Amygdala (tissue), 56 donors: ENCODE measurements at regions not wholly inside any gene's neighbourhood (a gene's known extent, or its start where the extent isn't known, plus 50 kb on each side); places are given as distances from the start of the nearest gene placed in this dataset.
"Not testable (repeated sequence)": the region's sequence is repeated elsewhere in the genome, so short reads cannot be mapped to it uniquely, and the experiment has no call there.

Experiments used
- DNase-seq, 56 donors: peaks; one replicate each; lab custom pipeline; 2025; lab: John Stamatoyannopoulos, UW

DNA sequence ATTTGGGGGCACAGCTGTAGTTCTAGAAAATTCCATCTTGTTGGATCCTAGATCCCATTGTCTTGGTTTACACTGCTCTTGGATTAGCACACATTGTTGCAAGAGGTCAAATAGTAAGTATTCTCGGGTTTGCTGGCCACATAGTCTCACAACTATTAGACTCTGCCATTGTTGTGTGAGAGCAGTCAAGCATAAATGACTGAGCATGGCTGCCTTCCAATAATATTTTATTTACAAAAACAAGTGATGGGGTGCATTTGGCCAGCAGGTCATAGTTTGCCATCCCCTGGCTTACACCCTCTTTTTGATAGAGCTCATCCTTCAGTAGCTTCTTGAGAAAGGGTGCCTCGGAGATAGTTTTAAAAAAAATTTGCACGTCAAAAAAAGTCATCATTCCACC, 77.9 kb upstream of the ALX4 start:
- no peak for DNase-seq

DNA sequence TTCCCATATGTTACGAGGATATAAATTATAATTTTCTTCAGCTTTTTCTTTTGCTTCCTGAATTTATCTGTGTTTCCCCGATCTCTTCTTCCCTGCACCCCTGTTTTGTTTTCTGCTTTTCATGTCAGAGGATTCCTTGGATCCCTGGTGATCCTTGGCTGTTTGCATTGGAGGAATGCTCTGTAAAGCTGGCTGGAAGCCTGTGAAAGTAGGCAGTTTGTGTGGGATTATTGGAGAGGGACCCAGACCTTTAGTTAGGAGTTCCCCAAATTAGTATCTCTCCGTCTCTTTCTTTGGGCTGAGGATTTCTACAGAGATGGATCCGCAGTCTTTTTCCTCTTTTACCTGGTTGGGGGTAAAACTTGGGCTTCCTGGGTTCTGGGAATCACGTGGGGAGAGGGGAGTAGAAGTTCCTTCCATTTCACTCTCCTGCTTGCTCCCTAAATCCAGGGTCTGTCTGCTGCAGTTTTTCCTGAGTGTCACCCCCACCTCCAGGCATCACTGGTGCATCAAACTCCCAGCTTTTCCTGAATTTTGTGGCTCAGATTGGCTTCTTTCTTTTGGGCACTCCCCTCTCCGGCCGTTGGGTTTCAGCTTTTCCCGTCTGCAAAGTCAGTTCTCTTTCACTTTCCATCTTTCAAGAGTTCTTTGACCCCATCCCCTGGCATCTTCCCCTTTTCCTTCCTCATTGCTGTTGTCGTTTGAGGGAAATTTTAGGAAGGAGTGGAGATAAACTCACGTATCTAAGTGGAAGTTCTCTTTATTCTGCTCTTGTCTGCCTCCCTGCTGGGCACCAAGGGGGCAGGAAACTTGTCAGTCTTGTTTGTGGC, 79.1 kb upstream of the ALX4 start:
- DNase-seq = no peak

DNA sequence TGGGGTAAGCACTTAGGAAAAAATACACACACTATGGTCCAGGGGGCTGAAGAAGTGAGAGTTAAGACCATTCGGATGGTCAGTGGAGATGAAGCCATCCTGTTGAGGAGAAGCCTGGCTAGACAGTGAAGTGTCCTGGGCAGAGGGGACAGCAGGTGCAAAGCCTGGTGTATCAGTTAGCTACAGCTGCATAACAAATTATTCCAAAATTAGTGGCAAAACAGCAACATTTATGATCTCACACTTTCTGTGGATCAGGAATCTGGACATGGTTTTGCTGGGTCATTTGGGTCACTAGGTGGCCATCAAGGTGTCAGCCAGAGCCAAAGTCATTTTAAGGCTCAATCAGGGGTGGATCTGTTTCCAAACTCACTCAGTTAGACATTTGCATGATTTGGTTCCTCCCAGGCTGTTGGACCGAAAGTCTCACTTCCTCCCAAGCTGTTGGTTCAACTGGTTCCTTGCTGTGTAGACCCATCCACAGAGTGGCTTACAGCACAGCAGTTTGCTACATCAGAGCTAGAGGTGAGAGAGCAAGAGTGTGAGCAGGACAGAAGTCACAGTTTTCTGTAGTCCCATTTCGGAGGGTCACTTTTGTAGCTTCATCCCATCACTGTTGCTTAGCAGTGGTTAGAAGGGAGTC, 80.1 kb upstream of the ALX4 start:
- DNase-seq = no peak

DNA sequence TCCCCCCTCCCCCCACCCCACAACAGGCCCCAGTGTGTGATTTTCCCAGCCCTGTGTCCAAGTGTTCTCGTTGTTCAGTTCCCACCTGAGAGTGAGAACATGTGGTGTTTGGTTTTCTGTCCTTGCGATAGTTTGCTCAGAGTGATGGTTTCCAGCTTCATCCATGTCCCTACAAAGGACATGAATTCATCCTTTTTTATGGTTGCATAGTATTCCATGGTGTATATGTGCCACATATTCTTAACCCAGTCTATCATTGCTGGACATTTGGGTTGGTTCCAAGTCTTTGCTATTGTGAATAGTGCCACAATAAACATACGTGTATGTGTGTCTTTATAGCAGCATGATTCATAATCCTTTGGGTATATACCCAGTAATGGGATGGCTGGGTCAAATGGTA, 81.1 kb upstream of the ALX4 start:
- DNase-seq = not testable (repeated sequence)

DNA sequence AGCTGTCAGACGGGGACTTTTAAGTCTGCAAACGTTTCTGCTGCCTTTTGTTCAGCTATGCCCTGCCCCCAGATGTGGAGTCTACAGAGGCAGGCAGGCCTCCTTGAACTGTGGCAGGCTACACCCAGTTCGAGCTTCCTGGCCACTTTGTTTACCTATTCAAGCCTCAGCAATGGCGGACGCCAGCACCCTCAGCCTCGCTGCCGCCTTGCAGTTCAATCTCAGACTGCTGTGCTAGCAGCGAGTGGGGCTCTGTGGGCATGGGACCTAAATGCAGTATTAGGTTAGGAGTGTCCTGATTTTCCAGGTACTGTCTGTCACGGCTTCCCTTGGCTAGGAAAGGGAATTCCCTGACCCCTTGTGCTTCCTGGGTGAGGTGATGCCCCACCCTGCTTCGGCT, 86.8 kb upstream of the ALX4 start:
- DNase-seq = not testable (repeated sequence)

DNA sequence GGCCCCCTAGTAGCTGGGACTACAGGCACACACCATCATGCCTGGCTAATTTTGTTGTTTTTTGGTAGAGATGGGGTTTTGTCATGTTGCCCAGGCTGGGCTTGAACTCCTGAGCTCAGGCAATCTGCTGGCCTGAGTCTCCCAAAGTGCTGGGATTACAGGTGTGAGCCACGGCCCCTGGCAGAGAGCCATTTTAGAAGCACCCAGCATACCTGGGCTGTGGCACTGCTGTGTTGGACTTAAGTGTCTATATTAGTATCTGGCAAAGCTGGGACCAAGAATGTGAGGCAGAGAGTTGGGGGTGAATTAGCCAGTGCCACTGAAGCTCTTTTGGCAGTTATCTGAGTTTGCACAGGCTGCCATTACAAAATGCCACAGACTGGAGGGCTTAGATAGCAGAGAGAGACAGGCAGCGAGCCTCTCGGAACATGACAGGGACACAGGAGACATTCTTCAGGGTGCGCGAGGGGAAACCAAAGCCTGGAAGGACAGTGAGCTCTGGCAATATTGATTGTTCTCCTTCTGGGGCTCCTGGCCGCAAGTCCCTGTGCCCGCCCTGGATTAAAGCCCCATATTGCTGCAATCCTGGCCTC, 87.7 kb upstream of the ALX4 start:
- no peak for DNase-seq

DNA sequence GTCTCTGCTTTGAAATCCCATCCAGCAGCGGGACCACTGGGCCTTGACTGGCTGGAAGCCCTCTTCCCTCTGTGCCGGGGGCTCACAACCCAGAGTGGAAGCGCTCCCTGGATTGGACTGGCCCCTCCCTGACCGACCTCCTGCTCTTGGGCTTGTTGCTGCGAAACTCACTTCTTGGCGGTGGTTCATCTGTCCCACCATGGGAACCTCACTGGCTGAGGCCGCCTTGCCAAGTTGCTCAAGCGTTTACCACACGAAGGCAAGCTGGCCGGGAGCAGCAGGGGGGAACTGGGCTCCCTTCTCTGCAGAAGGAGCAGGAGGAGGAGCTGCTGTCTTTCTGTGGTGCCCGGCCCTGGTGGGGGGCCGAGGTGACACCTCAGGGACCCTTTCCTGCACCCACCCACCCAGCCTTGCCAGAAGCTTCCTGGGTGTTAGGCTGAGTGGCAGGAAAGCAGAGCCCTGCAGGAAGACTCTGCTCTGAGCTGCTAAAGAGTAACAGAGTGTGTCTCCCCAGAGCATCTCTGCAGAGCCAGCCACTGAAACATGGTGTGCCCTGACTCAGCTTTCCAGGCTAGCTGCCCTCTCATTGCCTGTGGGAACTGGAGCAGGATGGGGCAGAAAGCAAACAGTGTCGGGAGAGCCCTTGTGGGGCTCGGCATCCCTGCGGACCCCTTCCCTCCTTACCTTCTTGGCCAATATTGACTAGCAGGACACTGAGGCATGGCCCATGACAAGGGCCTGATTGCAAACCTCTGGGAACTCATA, 88.5 kb upstream of the ALX4 start:
- DNase-seq = no peak

DNA sequence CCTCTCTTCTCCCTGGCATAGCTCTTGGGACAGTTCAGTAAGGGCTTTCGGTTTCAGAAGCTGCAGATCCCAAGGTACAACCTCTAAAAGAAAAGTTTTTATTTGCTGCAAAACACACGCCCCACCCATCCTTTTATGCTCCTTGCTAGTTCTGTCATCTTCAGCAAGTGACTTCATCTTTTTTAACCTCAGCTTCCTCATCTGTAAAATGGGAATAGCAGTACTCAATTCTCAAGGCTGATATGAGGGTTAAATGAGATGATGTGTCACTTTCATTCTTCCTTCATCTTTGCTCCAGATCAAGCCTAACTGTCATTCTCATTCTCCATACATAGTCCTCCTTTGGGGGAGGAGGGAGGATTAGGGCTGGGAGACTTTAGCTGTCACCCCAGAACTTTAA, 90.0 kb upstream of the ALX4 start:
- no peak for DNase-seq

DNA sequence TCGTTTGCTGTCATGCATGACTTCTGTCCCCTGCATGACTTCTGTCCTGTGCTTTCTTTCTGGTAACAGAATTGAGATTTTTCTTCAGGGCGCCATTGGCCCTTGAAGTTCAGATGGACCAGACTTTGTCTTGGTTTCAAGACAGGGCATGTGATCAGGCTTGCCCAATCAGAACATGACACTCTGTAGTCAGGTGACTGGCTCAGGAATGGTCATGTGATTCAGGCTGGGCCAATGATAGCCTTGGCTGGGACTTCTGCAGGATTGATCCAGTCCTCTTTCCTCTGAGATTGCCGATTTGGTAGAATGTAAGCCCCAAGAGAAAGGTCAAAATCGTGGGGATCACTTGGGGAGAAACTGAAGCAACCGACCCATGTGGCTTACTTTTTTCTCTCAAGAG, 90.5 kb upstream of the ALX4 start:
- no peak for DNase-seq

DNA sequence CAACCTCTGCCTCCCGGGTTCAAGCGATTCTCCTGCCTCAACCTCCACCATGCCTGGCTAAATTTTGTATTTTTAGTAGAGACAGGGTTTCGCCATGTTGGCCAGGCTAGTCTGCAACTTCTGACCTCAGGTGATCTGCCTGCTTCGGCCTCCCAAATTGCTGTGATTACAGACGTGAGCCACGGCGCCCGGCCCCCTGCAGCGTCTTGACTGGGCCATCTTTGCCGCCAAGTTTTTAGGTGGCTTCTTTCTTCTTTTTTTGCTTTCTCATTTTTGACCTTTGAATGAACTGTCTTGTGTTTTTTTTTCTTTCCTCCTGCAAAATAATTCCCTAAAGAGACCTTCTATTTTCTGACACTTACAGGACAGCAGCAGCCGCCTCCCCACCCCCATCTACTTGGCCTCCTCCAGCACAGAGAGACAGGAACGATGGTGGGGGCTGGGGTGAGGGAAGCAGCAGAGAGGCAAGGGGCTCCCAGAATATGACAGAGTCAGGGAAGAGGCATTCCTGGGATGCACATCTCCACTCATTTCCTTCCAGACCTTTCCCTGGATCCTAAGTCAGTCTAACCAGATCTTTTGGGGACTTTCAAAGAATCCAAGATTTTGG, 92.6 kb upstream of the ALX4 start:
- no peak for DNase-seq

DNA sequence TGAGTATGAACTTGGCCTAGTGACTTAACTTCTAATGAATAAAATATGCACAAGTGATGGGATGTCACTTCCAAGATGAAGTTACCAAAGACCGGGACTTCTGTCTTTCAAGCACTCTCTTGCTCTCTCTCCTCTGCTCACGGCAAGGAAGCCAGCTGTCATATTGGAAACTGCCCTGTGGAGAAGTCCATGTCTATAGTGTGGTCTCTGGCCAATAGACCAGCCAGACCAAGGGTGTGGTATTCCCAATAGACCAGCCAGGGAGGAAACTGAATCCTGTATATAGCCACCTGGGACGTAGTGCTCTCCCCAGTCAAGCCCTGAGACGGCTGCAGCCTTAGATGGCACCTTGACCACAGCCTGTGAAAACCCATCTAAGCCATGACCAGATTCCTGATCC, 93.2 kb upstream of the ALX4 start:
- DNase-seq = no peak

DNA sequence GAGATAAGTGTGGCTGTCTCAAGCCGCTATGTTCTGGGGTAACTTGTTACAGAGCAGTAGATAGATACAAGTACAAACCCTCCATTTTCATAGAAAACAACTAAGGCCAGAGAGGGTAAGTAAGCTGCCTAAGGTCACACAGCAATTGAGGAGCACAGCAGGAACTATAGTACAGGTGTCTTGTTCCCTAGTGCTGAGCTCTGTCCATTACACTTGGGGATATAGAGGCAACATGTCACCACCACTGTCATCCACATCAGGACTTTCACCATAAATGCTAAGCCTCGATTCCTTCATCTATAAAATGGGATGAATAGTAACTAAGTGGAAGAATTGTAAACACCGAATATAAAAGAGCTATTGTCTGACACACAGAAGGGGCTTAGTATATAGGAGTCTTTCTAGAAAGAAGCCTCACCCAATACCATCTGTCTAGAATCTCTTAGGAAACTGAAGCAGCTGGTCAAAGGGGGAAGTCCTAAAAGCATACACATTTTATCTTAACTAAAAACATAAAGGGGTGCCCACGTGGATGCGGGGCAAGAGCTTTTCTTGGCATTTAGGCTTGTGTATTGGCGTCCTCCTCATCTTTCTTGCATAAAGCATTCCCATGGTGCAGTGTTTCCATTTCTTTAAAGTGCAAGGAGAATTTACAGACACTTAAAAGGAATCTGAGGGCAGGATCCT, 93.8 kb upstream of the ALX4 start:
- DNase-seq = no peak

DNA sequence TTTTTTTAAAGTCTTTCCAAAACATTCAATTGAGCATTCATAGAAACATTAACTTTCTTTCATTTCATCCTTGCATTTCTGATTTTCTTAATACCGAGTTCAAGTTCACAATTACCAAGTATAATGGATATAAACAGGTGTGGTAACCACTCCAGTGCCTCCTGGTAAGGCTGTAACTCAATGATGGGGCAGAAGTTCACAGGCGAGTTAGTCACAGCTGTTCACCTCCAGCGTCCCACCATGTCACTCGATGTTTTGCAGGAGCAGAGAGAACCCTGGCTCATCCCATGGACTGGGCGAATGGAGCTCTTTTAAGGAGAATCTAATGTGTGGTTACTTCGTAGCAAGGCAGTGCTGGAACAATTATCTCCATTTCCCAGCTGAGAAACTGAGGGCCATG, 94.4 kb upstream of the ALX4 start:
- DNase-seq = no peak

DNA sequence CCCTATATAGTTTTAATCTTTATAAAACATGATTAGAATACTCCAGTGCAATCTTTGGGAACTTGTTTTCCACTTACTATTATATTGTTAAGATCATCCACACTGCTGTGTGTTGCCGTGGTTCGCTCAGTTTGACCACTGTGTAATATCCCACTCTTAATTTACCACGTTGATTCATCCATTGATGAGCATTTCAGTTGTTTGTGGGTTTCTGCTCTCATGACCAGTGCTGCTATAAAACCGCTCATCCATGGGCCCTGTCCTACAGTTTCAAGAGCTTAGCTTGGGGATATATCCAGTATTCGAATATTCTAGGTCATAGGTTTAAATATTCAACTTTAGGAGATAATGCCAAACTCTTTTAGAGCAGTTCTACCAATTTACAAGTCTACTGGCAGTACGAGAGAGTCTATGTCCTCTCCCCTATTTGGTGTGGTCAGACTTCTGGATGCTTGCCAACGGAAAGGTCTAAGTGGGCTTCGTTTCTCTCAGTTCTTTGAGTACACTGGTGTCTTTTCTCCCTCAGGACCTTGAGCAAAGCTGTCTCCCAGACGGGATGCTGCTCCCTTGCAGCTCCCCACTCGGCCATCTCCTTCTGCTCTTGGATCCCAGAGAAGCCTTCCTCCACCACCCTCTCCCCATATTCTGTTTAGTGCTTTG, 94.9 kb upstream of the ALX4 start:
- no peak for DNase-seq

DNA sequence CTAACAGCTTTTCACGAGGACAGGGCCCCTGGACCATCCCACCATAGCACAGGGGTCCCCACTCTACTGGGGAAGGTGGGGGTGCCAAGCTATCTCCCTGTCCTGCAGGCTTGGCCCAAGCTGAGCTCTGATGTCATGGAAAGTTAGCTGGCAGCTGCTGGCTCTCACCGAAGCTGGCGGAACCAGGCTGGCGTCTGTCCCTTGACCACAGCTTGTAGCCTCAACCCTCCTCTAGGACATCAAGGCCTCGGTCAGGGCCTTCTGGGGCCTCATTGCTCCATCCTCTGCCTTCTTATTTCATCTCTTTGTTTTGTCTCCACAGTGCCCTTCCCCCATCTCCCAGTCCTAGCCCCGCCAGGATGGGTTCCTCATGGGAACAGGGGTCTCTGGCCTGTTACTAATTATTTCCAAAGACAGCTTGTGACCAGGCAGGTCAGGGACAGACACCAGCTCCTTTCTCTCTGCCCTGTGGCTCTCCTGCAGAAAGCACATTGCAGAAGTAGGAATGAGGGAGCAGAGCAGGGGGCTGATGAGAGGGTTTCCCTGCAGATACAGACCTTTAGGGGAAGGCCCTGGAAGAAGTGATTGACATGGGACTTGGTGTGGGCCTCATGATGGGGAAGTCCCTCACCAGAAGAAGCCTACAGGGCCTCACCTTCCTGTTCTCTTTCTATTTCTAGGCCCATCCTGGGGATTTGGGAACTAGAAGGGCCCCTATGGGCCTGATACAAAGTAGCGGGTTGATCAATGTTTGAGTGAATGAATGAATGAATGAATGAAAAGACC, 97.5 kb upstream of the ALX4 start:
- DNase-seq = no peak

DNA sequence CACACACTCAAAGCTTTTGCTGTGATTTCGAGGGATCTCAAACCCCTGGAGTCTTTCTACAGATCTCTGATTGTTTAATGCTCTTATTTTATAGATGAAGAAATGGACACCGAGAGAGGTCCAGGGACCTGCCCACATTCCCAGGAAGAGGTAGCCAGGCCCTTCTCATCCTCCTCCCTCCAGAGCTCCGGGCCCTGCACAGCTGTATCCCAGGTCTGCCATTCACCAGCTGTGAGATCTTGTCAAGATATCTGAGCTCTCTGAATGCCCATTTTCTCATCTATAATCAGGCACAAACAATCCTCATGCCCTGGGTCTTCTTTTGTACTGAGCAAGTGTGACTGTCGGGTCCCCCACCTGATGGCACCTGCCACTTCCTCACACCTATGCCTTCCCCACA, 98.2 kb upstream of the ALX4 start:
- DNase-seq = no peak

DNA sequence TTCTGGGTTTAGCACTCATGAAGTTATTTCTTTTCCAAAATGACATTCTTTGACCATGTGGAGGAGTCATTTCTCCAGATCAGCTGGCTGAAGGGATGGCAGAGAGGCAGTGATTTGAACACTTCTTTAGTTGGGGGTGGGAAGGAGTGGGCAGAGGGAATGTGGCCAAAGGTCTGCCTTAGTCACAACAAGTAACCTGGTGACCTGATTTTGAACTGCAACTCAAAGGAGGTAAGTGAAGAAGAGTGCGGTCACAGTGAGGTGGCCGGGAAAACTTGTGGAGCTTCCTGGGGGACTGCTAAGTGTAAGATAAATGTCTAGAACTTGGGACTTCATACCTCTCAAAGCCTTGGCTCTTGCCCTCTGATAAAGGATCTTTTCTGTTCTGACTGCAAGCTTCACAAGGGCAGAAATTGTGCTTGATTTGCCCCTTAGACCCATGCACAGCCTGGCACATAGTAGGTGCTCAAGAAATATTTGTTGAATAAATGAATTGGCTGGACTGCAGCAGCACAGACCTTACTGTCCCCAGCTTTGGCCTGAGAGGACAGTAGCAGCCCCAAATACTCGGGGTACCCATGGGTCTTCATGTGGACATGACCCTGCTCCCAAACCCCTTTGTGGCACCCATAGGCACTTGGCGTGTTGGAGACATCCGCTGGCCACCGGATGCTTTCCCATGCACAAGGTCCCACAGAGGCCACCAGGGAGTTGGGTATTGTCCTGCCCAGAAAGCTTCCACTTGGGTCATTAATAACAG, 99.0 kb upstream of the ALX4 start:
- DNase-seq = no peak
